ENCODE measurements at regions not wholly inside any gene's neighbourhood (a gene's known extent, or its start where the extent isn't known, plus 50 kb on each side); places are given as distances from the start of the nearest gene placed in this dataset.
"Not testable (repeated sequence)": the region's sequence is repeated elsewhere in the genome, so short reads cannot be mapped to it uniquely, and the experiment has no call there.

- peak in 1 of 2 experiments; percentile 8 for DNase-seq (ENCODE audit: low read depth in 2 of 2)
Measured at GRCh38 chr6:155543166-155543847, 87.7 kb upstream of the NOX3 start.

GRCh38 chr6:155542036-155542435 lies 86.4 kb upstream of the NOX3 start:
- DNase-seq (ENCODE audit: low read depth in 2 of 2): no peak

DNA sequence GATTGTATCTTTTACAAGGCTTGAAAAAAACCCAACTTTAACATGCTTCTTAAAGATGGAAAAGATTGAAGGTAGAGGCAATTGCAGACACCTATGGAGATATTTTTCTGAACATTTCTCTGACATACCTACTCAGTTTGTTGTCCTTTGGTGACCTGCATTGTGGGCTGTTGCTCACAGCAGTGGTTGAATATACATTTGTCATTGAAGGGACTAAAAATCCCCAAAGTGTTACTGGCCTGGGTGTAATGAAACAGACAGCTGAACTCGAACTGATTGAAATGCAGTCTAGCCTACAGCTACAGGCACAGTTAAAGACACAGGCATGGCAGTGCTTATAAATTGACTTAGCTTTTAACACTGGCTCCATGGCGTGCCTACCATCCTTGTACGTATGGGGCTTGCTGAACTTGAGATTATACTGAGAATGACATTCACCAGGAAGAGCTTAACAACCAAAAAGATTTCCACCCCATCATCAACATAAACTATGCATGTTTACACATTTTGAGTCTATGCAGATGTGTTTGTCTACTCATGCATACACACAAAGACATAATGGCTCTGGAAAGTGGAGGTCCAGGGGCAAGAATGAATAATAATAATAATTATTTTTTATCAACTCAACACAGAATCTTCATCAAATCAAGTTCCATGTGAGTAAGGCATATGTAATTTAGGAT lies 83.2 kb upstream of the NOX3 start:
- DNase-seq (ENCODE audit: low read depth in 2 of 2): no peak

DNA sequence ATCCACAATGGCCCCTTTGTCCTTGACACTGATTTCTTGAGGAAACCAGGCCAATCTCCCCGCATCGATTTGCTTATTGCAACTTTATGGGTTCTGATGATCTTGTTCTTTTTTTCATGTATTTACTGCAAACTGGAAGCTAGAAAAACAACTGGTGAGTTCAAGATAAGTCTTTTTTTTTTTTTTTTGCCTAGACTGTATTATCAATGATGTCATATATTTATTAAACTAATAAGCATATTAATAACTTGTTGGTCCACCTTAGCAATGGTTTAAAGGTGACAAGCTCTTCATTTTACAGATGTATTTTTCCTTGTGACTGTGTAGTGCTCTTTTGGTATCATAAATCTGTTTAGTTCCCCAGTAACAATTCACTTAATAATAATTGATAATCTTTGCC lies 79.0 kb upstream of the NOX3 start:
- DNase-seq (ENCODE audit: low read depth in 2 of 2): no peak

DNA sequence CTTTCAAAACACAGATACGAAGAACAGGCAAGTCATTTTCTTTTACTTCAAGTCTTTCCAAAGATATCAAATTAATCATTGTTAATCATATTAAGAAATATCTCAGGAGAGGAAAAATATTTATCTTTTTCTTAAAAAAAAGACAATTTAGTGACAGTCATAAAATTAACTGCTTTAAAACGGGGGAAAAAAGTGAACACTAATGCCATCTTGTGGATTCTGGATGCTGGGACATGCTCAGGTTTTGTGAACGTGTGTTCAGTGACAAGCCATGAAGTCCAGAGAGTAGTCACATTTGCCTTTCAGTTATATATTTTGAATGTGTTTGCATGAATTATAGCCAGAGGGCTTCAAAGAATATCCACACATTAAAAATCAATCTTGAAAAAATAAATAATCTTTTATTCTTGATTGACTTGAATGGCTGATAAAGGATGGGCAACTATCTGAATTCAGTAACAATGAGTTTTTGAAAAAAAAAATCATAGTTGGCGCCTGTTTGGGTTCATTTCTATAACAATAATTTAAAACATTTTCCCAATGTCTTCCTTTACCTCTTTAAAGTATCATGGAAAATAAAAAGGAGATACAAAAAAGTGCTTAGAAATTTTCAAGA lies 74.7 kb upstream of the NOX3 start:
- DNase-seq (ENCODE audit: low read depth in 2 of 2): peak in 1 of 2 experiments; percentile 21

- DNase-seq (ENCODE audit: low read depth in 2 of 2): not testable (repeated sequence)
Measured at GRCh38 chr6:155529814-155530213, 74.2 kb upstream of the NOX3 start.

- DNase-seq (ENCODE audit: low read depth in 2 of 2): peak; percentile 64
Measured at GRCh38 chr6:155528982-155529453, 73.4 kb upstream of the NOX3 start.

DNA sequence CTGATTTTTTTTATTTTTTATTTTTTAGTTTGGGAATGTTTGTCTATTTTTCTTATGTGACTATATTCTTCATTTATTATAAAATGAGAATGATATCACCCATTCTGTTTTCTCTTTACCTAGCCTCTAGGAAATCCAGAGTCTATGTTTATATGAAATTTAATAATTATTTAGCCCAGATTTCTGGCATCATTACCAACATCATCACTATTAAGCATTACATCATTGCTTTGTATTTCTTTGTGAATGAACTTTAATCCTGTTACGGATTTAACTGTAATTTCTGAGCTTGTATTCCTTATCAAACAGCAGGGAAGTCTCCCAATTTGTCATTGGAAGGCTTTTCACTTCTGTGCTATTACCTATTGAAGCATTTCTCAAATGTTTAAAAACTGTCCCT lies 72.7 kb upstream of the NOX3 start:
- DNase-seq (ENCODE audit: low read depth in 2 of 2): no peak

GRCh38 chr6:155527443-155527842 lies 71.8 kb upstream of the NOX3 start:
- DNase-seq (ENCODE audit: low read depth in 2 of 2): no peak

DNA sequence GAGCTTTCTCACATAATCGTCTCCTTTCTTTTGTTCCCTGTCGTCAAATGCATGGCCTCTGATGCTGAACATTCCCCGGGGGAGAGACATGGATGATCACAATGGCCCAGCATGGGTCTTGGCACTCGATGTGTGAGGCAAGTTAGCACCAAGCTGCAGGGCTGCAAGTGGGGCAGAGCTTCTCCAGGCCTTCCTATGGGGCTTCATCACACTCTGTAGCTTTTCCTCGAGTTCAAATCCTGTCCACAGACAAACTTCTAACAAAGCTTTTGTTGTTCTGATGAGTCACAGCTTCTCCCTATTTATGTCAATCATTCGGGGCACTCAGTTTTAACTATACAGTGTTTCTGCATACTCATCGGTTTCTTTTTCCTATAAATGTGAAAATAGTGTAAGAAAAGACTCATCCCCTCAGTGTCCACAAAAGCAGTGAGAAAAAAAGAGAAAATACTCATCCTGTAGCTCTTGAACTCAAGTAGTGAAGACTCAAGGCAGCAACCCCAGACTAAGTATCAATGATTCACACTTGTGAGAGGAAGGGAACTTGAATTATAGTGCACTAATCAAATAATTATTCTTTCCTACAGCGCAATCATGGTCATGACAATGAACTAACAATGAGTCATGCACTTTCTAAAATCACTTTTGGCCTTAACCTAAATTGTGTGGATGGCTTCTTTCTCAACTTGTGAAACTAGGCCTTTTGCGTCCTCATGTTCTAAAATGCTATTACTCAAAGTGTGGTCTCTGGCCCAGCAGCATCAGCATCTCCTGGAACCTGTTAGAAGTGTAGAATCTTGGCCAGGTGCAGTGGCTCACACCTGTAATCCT lies 68.4 kb upstream of the NOX3 start:
- peak; percentile 61 to 66 for DNase-seq (ENCODE audit: low read depth in 2 of 2)

DNA sequence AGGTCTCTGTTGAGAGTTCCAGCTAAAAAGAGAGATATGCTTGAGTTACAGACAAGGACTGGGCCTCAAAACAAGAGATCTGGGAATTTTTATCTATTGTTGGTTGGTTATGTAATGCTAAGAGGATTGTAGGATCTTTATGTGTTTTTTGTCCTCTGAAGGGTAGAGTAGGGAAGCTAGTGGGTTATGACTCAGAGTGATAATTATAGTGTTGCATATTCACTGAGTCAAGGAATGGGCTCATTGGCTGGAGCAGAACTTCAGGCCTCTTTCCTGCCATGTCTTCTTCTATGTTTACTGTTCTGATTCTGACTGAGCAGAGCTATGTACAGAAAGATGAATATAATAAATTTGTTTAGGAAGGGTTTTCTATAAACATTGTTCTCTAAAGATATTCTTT lies 66.1 kb upstream of the NOX3 start:
- DNase-seq (ENCODE audit: low read depth in 2 of 2): no peak

- DNase-seq (ENCODE audit: low read depth in 2 of 2): no peak
Measured at GRCh38 chr6:155520078-155520477, 64.4 kb upstream of the NOX3 start.

DNA sequence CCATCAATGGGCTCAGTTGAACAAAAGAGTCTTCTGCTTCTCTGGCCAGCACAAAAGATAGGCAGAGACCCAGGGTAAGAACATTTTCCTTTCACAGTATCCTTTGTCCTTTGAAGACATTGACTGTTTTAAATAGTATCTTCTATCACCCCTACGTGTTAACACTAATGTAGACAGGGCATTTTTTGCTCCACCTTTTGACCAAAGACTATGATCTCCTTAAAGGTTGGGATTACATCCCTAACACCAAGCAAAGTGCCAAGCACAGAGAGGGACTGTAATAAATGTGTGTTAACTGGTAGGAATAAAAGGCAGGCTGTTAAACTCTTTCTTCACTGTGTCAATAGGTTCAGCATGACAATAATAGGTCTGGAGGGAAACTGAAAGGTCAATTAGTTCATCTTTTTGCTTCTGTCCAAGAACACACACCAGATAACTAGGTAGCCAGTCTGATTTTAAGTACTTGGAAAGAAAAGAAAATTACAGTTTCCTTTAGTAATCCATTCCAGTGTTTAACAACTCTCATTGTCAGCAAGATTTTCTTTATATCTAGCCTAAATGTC lies 63.6 kb upstream of the NOX3 start:
- DNase-seq (ENCODE audit: low read depth in 2 of 2): no peak

DNA sequence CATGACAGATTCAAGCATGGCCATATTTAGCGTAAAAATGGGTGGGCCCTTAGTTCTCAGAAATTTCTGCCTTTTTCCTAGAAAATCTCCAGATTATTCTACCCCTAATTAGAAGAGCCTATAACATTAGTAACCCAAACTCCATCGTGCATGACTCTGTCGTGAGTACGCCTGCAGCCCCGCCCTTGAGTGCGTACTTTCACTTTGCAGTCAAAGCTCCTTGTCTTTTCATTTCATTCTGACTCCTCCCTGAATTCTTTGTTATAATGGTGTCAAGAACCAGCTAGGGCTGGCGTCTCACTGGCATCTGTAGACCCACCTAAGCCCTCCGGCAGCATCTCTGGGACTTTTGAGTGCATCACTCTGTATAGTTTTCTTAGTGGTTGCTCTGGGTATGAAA lies 61.7 kb upstream of the NOX3 start:
- no peak for DNase-seq (ENCODE audit: low read depth in 2 of 2)

DNA sequence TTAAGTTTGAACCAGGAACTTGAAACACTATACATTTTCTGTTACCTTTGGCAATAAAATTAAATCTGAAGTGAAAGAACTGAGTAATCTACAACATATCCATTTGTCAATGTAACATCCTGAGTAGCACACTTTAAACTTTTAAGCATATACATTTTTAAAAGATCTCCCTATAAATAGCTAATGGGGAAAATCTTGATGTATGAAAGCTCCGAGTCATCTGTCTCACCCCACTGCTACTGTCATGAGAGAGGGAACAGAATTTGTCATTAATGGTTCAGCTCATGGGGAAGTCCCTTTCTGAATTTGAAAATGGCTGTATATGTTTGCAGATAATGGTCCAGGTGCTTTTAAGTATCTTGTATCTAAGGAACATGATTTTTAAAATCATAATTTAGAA lies 55.2 kb upstream of the NOX3 start:
- DNase-seq (ENCODE audit: low read depth in 2 of 2): no peak

DNA sequence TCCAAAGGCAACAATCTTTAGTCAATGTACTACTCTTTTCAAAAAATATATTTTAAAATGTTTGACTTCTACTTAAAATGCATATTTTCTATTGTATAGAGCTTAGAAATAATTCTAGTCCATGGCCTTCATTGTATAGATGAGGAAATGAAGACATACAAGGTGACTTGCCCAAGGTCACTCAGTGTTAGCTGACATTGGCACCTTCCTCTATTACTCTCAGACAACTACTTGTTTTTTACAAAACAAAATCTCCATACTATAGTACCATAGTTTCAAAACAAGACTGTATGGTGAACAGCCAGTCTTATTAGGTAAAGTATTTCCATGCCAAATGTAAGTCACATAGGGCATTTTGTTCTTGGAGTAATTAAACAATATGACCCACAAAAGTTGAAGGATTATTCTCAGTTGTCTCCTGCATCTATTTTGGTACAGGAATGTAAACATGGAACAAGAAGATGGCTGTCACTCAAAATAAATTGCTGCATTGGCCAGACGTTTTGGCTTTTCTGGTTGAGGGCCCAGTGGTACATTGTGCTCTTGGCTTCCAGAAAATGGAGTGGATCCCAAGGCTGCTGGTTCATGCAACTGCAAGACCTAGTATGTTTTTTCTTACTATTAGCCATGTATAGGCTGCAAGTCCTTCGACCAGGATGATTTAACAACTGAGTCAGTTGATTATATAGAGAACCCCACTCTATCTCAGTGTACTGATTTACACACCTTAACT lies 54.3 kb upstream of the NOX3 start:
- no peak for DNase-seq (ENCODE audit: low read depth in 2 of 2)

DNA sequence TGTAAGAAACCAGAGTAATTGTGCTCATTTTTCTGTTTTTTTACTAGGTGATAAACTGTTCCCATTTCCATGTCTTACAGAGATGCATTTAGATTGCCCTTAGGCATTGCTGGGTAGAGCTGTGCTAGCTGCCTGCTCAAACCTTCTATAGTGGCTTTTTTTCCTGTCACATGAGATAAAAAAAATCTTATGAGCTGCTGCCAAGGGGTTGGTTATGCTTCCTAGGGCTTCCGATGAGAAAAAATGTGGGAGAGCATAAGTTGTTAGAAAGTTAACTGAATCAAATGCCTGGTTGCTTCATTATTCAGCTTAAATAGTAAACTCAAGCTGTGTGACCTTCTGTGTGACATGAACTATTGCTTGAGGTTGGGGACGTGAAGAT lies 50.0 kb upstream of the NOX3 start:
- no peak for DNase-seq (ENCODE audit: low read depth in 2 of 2)

Measured in fibroblast of skin of left quadriceps (primary cell).